HL-60 (cell line): ENCODE measurements at regions not wholly inside any gene's neighbourhood (a gene's known extent, or its start where the extent isn't known, plus 50 kb on each side); places are given as distances from the start of the nearest gene placed in this dataset.

Experiments
- GABPA ChIP-seq: IDR thresholded peaks from 2 replicates; pipeline ENCODE4 v1.6.1; 2012; ENCODE audit warnings: low read depth
- POLR2AphosphoS5 ChIP-seq: IDR thresholded peaks from 2 replicates; pipeline ENCODE4 v1.6.1; 2012; ENCODE audit warnings: low read depth
- TF ChIP-seq, protein P1 (sequence below): IDR thresholded peaks from one replicate; pipeline ENCODE4 v1.5.1; 2011; ENCODE audit warnings: low read length, control low read depth, inconsistent platforms; ENCODE audit not compliant: insufficient read depth

GRCh38 chr12:116391501-116391900 is 114.0 kb upstream of the MED13L start:
- TF ChIP-seq, protein P1, sequence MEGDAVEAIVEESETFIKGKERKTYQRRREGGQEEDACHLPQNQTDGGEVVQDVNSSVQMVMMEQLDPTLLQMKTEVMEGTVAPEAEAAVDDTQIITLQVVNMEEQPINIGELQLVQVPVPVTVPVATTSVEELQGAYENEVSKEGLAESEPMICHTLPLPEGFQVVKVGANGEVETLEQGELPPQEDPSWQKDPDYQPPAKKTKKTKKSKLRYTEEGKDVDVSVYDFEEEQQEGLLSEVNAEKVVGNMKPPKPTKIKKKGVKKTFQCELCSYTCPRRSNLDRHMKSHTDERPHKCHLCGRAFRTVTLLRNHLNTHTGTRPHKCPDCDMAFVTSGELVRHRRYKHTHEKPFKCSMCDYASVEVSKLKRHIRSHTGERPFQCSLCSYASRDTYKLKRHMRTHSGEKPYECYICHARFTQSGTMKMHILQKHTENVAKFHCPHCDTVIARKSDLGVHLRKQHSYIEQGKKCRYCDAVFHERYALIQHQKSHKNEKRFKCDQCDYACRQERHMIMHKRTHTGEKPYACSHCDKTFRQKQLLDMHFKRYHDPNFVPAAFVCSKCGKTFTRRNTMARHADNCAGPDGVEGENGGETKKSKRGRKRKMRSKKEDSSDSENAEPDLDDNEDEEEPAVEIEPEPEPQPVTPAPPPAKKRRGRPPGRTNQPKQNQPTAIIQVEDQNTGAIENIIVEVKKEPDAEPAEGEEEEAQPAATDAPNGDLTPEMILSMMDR = no peak
- no peak for TF ChIP-seq POLR2AphosphoS5
- no peak for TF ChIP-seq GABPA
